ENCODE measurements at regions not wholly inside any gene's neighbourhood (a gene's known extent, or its start where the extent isn't known, plus 50 kb on each side); places are given as distances from the start of the nearest gene placed in this dataset.

- Histone ChIP-seq H3K27ac (ENCODE audit: low read depth, low read length) (no peak overlapping the region), H3K4me3 (ENCODE audit: low read length) (no peak overlapping the region), H3K9me3 (ENCODE audit: control insufficient read depth, insufficient read depth, low read length) (peaks cover 3% of the 10 kb centered on the region; the same call in 1 of the 2 replicates), H3F3A (ENCODE audit: control insufficient read depth, insufficient read depth) (no peaks in the 10 kb centered on the region), H4K20me1 (ENCODE audit: control insufficient read depth, insufficient read depth, low read depth, low read length) (no peaks in the 10 kb centered on the region), H3K79me2 (ENCODE audit: control insufficient read depth, low read length) (no peaks in the 10 kb centered on the region), H3K4me1 (ENCODE audit: control insufficient read depth, low read length) (no peaks in the 10 kb centered on the region), H3K36me3 (ENCODE audit: control insufficient read depth, low read length) (no peaks in the 10 kb centered on the region), H3K27me3 (ENCODE audit: control insufficient read depth, low read length) (no peaks in the 10 kb centered on the region), H3K4me2 (ENCODE audit: low read length) (no peak overlapping the region), H3K9me2 (replicated peaks; ENCODE audit: control insufficient read depth, low read length) (no peaks in the 10 kb centered on the region)
- TF ChIP-seq CTCF (IDR thresholded peaks at IDR 0.05; ENCODE audit: low read depth, low read length, poor library complexity, severe bottlenecking) (no peak), EZH2phosphoT487 (IDR thresholded peaks at IDR 0.05; ENCODE audit: borderline replicate concordance, low read length) (no peak)
Measured at GRCh38 chr7:68671671-68672070, 926.6 kb upstream of the AUTS2 start.

- H3K27ac ChIP-seq (ENCODE audit: low read depth, low read length) = no peak overlapping the region
- no peaks in the 10 kb centered on the region for H3K79me2 ChIP-seq (ENCODE audit: control insufficient read depth, low read length)
- TF ChIP-seq EZH2phosphoT487 (IDR thresholded peaks at IDR 0.05; ENCODE audit: borderline replicate concordance, low read length) (no peak), CTCF (IDR thresholded peaks at IDR 0.05; ENCODE audit: low read depth, low read length, poor library complexity, severe bottlenecking) (no peak)
- H3K4me1 ChIP-seq (ENCODE audit: control insufficient read depth, low read length) = no peaks in the 10 kb centered on the region
- no peak overlapping the region for H3K4me2 ChIP-seq (ENCODE audit: low read length)
- H3K9me2 ChIP-seq (replicated peaks; ENCODE audit: control insufficient read depth, low read length) = no peaks in the 10 kb centered on the region
- H3K27me3 ChIP-seq (ENCODE audit: control insufficient read depth, low read length) = no peaks in the 10 kb centered on the region
- H4K20me1 ChIP-seq (ENCODE audit: control insufficient read depth, insufficient read depth, low read depth, low read length) = no peaks in the 10 kb centered on the region
- no peak overlapping the region for H3K4me3 ChIP-seq (ENCODE audit: low read length)
- no peaks in the 10 kb centered on the region for H3F3A ChIP-seq (ENCODE audit: control insufficient read depth, insufficient read depth)
- peaks cover 3% of the 10 kb centered on the region; the same call in 1 of the 2 replicates for H3K9me3 ChIP-seq (ENCODE audit: control insufficient read depth, insufficient read depth, low read length)
- H3K36me3 ChIP-seq (ENCODE audit: control insufficient read depth, low read length) = no peaks in the 10 kb centered on the region
Measured at GRCh38 chr7:68674826-68675225, 923.4 kb upstream of the AUTS2 start.

GRCh38 chr7:68676813-68677535, 921.3 kb upstream of the AUTS2 start:
- no peaks in the 10 kb centered on the region for H3K4me1 ChIP-seq (ENCODE audit: control insufficient read depth, low read length)
- H3K27ac ChIP-seq (ENCODE audit: low read depth, low read length) = no peak overlapping the region
- H4K20me1 ChIP-seq (ENCODE audit: control insufficient read depth, insufficient read depth, low read depth, low read length) = no peaks in the 10 kb centered on the region
- no peak overlapping the region for H3K4me3 ChIP-seq (ENCODE audit: low read length)
- peaks cover 3% of the 10 kb centered on the region; the same call in 1 of the 2 replicates for H3K9me3 ChIP-seq (ENCODE audit: control insufficient read depth, insufficient read depth, low read length)
- H3K9me2 ChIP-seq (replicated peaks; ENCODE audit: control insufficient read depth, low read length) = no peaks in the 10 kb centered on the region
- TF ChIP-seq EZH2phosphoT487 (IDR thresholded peaks at IDR 0.05; ENCODE audit: borderline replicate concordance, low read length) (no peak), CTCF (IDR thresholded peaks at IDR 0.05; ENCODE audit: low read depth, low read length, poor library complexity, severe bottlenecking) (no peak)
- no peaks in the 10 kb centered on the region for H3F3A ChIP-seq (ENCODE audit: control insufficient read depth, insufficient read depth)
- no peaks in the 10 kb centered on the region for H3K79me2 ChIP-seq (ENCODE audit: control insufficient read depth, low read length)
- no peak overlapping the region for H3K4me2 ChIP-seq (ENCODE audit: low read length)
- no peaks in the 10 kb centered on the region for H3K27me3 ChIP-seq (ENCODE audit: control insufficient read depth, low read length)
- no peaks in the 10 kb centered on the region for H3K36me3 ChIP-seq (ENCODE audit: control insufficient read depth, low read length)

All from DOHH2 (cell line).